HG03108 (cell line): ENCODE measurements at regions not wholly inside any gene's neighbourhood (a gene's known extent, or its start where the extent isn't known, plus 50 kb on each side); places are given as distances from the start of the nearest gene placed in this dataset.

Source experiments
- ATAC-seq: cut with Tn5 transposase; IDR thresholded peaks from one replicate; pipeline ENCODE4 v1.9.1; 2021; ENCODE audit warnings: moderate library complexity; ENCODE audit not compliant: unreplicated experiment

DNA sequence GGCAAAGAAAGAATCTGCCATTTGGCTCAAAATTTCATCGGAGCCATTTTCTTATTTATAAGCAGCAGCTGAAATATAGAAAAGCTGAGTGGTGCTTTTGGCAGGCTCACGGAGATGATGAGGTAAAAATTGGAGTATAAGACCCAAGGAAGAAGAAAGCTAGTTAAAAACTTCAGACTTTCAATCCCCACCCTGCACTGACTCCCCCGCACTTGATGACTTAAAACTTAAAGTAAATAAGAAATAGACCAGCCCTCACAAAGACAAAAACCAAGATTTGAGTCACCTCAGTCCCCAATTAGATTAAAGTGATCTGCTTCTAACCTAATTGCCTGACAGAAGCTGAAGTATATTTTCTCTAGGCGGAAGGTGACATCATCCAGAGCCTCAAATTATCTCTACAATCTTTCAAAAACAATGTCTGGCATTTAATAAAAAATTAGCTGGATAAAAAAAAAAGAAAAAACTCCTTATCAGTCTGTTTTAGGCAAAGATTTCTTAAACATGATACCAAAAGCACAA is 124.0 kb upstream of the PJA2 start:
- ATAC-seq: no peak

DNA sequence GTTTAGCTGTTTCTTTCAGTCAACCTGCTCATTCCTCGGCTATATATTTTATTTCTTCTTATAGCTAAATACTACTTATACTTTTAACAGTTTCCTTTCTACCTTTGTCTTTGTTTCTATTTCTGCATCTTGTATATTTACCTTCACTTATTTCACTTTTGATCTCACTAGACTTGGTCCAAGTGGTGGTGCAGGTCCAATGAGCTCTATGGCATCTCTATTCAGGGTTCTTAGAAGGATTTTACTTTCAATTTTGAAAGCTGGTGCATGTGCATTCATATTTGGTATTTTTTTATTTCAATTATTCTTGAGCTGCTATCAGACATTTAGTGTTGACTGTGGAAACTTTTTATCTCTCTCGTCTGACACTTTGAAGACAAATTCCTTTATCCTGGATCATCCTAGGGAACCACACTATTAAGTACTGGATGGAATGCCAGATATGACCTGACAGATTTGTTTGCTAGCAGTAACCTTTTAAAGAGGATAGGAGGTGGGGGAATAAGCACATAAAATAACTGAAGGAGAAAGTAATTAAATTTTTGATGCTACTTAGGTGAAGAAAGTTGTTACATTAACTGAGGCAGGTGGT is 123.1 kb upstream of the PJA2 start:
- ATAC-seq: no peak

GRCh38 chr5:109531262-109531661 is 121.5 kb upstream of the PJA2 start:
- ATAC-seq: no peak

- no peak for ATAC-seq
Observed at GRCh38 chr5:109529987-109530386, 120.2 kb upstream of the PJA2 start.

DNA sequence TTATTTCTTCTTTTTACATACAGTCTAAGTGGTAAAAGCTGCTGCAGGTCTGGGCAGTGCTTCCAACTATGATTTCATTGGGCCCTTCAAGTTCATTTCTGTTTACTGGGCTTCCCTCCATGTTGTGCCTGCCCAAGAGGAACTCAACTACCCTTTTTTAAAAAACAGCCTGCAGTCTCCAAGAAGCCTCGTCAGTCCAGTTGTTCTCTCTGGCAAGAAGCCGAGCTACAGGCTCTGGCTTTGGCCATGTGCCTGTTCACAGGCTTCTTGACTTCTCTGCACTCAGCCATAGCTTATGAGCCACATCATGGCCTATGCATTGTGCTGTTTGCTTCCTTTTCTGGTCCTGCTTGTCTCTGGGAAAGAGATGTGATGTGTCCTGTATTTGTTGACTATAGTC is 119.7 kb upstream of the PJA2 start:
- no peak for ATAC-seq

- ATAC-seq: no peak
Observed at GRCh38 chr5:109524555-109524954, 114.8 kb upstream of the PJA2 start.

DNA sequence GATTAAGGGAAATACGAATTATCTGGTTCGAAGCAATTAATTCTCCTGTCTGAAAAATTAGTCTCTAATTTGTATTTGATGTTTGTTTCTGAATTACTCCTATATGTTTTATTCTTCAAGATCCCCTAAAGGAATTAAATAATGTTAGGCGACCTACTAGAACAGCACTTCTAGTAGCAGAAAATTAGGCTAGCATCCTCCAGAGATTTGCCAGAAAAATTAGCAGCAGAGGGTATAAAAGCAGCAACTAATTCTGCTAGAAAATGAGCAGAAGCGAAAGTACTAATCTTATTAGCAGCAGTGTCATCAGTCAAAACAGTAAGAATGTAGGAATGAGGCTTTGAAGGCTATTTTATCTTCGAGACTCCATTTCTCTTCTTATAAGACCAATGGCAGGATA is 114.3 kb upstream of the PJA2 start:
- no peak for ATAC-seq

DNA sequence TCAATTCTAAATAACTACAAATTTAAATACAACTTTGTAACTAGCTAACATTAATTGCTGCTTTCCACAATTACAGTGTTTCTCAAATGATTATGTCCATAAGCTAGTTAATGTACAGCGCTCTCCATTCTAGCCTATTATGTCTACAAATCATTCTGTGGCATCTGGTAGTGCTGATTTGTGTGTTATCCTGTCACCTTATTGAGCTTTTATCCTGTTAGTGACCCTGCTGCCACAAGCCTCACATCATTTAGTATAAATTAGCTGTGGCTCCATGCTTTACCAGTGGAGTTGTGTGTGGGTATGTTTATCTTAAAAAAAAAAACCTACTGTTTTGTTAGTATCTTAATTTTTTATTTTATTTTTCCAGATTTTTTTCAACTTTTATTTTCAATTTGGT is 112.6 kb upstream of the PJA2 start:
- no peak for ATAC-seq

- ATAC-seq: no peak
Observed at GRCh38 chr5:109519416-109519815, 109.6 kb upstream of the PJA2 start.

- ATAC-seq: no peak
Observed at GRCh38 chr5:109516390-109516789, 106.6 kb upstream of the PJA2 start.

- no peak for ATAC-seq
Observed at GRCh38 chr5:109511980-109512734, 102.4 kb upstream of the PJA2 start.

DNA sequence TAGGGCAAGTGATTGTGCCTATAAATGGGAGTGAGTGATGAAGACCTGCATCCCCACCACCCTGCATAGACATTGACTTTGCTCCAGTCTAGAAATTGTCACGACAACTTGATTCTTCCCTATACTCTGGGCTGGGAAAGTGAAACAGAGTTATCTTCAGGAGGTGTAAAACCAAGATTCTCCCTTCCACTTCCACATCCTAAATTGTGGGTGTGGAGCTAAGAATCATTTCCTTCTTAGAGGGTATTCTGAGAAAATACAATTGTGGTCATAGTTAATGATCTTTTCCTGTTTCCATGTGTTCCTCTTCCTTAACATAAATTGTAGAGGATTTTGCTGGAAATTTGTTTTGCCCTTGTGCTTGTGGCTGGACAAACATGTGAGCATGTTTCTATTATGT is 96.8 kb upstream of the PJA2 start:
- no peak for ATAC-seq

DNA sequence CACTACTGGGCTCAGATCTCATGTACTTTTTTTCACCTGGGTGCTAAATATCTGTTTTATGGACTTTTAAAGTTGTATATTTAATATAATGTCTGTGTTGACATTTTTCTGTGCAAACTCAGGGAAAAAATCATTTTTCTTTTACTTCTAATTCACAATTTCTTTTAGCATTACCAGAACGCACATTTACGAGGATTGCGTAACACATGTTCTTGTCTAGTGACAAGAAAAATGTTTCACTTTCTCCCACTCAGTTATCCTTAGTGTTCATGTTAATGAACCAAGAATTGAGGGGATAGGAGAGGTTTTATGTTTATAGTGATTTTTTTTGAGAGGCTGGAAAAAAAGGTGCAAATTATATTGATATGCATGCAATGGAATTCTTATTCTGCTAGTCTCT is 86.3 kb upstream of the PJA2 start:
- no peak for ATAC-seq

GRCh38 chr5:109487753-109488420 is 78.1 kb upstream of the PJA2 start:
- no peak for ATAC-seq

DNA sequence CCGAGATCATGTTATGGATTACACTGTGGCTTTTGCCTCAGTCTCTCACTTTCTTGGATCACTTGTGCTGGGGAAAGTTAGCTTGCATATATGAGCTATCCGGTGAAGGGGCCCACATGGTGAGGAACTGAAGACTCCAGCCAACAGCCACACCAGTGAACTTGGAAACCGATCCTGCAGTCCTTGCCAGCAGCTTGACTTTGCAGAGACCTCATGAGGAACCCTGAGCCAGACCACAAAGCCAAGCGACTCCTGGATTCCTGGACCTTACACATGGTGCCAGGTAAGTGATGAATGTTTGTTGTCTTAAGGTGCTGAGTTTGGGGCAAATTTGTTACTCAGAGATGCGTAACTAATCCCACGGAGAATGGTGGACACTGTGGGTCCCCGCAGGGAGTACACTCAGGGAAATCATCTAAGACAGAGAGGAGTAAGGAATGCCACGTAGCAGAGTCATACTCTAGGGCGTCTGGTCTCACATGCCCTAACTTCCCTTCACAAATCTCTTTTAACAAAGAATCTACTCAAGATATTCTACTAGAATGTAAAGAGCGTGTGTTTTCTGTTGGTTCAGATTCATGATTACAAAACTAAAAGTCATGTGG is 76.5 kb upstream of the PJA2 start:
- no peak for ATAC-seq

GRCh38 chr5:109485030-109485429 is 75.3 kb upstream of the PJA2 start:
- ATAC-seq: no peak

GRCh38 chr5:109484597-109484996 is 74.8 kb upstream of the PJA2 start:
- no peak for ATAC-seq

DNA sequence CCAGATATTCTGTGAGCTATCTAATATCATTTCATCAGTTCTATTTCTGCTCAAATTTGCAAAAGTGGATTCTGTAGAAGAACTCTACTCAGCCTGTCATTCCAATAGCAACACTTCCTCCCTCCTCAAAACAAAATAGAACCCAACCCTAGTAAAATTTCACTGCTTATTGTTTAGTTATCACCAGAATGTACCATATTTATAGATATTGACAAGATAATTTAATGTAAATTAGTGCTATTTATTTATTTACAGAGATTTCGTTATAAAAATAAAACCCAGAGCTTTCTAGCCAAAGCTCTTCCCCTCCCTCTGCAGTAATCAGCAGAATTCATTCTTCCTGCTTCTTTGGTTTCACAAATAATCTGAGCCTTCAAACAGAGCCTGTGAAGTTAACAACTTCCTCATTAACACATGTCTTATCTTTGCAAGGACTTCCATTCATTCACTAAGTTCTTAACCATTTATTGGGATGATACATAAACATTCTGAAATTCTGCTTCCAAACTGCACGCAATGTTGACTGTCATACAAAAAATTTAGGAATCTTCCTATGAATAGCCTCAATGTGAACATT is 73.7 kb upstream of the PJA2 start:
- no peak for ATAC-seq

DNA sequence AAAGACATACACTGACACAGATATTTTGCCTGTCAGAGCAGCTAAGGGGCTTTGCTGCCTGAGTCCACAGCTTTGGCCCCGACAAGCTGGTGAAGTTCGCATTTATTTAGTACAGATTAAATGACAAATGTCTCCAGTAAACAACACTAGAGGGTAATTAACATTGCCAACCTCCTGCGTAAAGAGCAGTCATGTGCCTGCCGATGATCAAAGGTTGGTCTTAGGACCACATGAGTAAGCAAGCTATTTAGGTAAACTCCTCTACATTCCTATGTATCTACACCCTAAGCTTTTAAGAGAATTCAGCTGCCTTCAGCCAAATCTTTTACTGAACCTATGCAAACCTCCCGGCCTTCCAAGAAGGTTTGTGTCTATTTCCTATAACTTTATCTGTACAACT is 73.0 kb upstream of the PJA2 start:
- no peak for ATAC-seq

DNA sequence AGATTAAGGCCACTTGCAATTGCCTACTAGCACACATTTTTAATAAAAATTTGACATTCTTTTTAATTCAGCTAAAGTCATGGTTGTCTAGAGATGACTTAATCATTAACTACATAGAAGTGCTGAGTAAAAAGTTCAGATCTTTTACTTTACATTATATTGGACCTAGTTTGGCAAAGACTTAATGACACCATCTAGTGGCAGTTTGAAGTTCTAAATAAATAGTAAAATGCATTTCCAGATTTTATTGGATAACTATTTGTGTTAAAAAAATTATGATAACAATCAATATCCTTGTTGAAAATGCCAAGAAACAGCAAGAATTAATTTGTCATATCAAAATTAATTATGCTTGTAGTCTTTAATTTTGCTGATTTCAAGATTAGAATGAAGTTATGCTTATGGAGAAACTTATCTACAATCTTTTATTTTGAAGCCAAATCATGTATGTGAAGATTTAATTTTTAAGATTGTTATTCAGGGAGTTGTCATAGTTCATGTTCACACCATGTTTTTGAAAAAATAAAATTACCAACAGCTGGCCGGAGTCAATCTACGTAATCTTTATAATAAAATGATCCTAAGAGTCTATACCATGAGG is 69.6 kb upstream of the PJA2 start:
- no peak for ATAC-seq

- no peak for ATAC-seq
Observed at GRCh38 chr5:109478830-109479229, 69.1 kb upstream of the PJA2 start.
